LHCN-M2 (cell line): ENCODE measurements at regions not wholly inside any gene's neighbourhood (a gene's known extent, or its start where the extent isn't known, plus 50 kb on each side); places are given as distances from the start of the nearest gene placed in this dataset.

Experiments used
- DNase-seq: peaks from one replicate; pipeline ENCODE4 v3.0.0-alpha.2; 2012; ENCODE audit warnings: low read depth

DNA sequence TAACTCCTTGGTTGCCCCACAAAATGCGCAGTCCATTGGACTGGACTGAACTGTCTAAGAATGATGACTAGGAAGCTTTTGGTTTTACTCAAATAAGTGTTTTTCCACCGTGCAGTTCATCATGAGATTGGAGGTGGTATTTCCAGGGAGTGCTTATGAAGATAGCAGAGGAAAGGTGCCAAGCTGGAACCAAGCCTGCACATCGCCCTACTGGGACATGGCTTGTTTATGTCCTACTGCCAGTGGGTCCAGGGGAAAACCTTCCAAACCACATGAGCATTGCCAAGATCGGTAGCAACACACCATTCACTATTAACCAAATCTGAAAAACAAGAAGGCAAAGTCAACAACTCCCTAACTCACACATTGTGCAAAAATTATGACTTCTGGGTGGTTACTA, 54.7 kb upstream of the DSCAM start:
- no peak for DNase-seq

DNA sequence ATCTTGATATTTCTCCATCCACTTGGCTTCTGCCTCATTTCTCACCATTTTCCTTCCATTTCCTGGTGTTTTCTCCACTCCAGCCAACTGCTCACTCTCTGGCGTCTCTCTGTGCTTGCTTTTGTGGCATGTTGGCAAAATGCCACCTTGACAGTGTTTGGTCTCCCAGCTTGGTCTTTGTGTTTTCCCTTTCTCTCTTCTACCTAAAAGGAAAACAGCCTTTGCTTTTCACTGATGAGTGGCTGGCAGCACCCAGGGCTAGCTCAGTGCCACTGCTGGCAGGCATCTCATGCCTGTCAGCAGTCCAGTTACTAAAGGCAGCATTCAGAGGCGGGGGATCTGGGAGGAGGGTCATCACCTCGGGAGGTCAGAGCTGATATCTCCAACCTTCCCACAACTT, 55.3 kb upstream of the DSCAM start:
- no peak for DNase-seq

DNA sequence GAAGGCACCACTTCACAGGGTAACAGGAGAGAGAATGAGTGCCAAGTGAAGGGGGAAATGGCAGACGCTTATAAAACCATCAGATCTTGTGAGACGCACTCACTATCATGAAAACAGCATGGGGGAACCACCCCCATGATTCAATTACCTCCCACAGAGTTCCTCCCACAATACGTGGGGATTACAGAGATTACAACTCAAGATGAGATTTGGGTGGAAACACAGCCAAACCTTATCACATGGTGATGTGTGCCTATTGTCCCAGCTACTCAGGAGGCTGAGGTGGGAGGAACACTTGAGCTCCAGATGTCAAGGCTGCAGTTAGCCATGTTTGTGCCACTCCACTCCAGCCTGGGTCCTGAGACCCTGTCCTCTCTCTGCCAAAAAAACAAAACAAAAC, 56.0 kb upstream of the DSCAM start:
- DNase-seq = no peak

DNA sequence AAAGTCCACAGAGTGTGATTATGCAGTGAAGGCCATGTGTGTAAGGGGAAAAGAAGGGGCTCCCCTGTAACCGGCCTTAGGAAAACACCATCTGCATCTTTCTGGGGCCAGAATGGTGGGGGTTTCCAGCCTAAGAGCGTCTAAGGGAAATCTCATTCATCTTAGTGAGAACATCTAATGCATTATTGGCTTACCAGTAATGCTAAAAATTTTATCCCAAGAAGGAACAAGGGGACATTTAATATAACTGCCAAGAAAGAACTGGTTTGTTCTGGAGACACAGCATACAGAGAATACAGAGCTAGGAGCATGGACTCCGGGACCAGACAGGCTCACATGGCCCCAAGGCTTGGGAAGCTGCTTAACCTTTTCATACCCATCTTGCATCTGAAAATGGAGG, 58.3 kb upstream of the DSCAM start:
- DNase-seq = no peak

DNA sequence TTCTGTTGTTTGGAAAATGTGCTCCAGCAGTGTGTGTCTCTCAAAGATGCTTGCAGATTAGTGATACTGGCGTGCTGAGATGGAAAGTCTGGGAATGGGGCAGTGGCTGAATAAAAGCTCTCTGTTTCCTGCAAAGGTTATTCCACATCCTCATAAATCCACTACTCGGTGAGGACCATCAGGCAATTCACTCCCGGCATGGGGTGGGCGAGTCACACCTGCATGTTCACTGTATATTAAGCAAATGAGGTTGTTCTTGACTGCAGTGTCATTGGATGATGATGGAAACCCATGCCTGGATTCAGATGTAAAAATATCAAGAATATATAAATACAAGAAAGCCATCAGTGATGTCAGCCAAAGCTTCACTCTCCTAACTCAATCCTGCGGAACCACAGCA, 65.4 kb upstream of the DSCAM start:
- no peak for DNase-seq

DNA sequence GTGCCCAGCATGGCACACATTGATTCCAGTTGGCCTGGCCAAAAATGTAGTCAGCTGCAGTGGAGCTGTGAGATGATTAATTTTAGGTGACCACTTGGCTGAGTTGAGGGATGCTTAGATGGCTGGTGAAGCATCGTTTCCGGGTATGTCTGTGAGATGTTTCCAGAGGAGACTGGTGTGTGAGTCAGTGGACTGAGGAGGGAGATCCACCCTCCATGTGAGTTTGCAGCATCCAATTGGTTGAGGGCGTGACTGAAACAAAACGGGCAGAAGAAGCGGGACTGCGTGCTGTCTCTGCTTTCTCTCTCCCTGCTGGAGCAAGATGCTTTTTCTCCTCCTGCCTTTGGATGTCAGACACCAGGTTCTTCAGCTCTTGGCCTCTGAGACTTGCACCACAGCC, 68.2 kb upstream of the DSCAM start:
- no peak for DNase-seq

DNA sequence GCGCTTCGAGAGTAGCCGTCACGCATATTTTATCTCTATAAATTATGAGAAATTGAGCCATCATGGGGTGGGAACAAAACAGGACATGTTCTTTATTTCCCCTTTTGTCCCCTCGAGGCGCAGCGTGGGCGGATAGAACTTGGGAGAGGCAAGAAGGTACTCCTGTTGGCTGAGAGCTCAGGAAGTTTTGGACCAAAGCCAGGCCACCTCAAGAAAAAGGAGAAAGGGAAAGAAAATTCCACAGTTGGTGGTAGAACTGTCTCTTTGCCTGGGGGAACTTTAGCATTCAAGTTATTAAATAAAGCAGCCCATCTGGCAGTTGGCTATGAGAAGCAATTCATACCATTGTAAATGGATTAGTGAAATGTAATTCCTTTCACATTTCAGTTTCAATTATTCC, 76.4 kb upstream of the DSCAM start:
- no peak for DNase-seq

DNA sequence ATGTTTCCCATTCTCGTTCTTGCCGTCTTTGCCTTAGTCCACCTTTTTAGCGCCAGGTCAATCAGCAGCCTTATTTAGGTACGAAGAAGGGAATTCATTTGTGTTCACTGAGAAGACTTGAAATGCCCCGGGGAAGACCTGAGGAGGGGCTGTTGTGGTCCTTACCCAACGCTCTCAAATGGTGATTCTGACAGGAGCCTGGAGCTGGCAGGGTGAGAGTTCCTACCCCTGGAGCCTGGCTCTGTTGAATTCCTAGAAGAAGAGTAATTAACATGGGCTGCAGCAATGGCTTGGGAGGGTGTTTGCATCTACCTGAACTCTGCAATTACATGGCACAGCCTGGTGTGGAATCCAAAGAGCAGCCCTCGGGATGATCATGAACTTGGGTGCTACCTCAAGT, 76.9 kb upstream of the DSCAM start:
- DNase-seq = no peak

DNA sequence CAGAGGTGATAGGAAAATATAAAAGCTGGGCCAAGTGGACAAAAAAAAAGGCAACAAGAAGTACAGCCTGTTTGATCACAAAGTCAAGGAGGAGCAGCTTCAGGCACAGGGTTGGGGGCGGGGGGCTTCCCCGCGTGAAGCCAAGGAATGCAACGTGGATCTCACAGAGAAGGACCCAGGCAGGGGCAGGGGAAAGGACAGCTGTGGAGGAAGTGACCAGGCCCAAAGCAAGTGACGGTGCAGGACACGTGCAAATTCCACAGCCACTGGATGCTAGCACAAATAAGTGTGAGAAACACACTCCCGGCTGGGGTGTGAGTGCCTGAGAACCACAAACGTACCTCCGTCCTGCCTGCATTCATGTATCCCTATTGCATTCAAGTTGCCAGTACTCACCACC, 77.7 kb upstream of the DSCAM start:
- DNase-seq = no peak

DNA sequence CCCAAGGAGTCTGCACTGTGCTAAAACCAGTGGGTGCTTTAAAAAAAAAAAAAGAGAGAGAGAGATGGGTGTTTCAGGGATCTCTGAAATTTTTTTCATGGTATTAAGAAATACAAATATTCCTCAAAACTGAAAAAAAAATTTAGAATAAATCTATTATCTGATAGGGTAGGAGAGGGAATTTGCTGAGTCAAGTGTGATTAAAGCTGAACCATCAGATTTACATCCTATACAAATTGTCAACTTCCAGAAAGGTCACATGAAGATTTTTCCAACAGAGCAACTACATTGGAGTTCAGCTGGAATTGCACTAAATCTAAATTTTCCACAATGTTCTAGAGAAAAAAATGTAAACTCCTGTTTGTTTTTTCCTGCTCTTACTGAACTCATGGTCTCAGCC, 79.3 kb upstream of the DSCAM start:
- no peak for DNase-seq

DNA sequence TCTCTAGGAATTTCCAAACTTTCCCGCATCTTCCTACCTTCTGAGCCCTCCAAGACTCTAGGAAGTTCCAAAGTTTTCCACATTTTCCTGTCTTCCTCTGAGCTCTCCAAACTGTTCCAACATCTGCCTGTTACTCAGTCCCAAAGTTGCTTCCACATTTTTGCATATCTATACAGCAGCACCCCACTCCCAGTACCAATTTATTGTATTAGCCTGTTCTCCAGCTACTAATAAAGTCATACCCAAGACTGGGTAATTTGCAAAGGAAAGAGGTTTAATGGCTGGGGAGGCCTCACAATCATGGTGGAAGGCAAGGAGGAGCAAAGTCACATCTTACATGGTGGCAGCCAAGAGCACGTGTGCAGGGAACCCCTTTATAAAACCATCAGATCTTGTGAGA, 82.9 kb upstream of the DSCAM start:
- DNase-seq = no peak

DNA sequence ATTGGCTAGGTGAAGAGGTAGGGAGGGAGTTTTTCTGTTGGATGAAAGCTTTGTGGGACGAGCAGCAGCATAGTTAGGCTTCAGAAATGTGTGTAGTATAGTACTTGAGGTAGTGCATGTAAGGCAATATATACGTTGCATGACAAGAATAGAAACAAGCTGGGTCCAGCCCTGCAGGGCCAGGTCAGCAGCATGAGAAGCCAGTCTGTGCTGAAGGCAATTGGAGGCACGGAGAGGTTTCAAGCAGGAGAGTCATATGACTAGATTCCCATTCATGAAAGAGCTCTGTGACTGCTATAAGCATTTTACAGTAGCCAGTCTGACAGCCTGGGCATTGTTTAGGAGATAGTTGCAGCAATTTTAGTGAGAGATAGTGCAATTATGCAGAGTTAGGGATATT, 84.2 kb upstream of the DSCAM start:
- DNase-seq = no peak

DNA sequence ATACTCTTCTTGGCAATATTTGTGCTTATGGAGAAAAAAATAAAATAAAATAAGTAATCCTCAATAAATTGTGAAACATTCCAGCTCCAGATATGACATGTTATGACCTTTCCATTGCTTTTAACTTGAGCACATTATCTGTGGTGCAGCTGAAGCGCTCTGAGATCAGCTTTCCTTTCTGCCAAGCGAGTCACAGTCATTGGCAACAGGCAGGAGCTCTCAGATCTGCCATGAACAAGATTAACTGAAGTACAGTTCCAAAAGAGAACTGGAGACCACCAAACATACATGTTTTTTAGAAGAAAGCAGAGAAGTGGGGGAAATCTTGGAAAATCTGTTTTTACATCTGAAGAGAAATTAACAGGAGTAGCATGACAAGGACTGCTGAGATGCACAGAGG, 89.2 kb upstream of the DSCAM start:
- no peak for DNase-seq

DNA sequence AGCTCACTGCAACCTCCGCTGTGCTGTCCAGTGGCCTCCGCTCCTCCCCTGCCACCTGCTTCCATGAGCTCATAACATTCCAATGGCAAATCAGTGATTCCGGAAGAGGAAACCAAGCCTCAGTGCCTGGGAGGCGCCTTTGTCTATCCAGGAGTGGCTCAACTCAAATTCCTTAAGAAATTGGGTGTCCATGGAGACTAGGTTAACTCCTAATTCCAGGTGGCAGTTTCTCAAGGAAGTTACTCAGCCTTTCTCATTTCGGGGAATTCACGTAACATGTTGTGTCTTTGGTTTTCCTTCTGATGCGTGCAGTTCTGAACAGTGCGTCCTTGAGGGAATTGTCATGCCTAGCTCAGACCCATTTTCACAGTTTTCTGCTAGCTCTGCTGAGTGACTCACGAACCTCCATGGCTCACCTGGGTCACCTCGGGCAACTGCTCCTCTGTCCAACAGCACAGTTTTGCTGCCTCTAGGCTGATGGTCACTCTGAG, 89.9 kb upstream of the DSCAM start:
- no peak for DNase-seq

DNA sequence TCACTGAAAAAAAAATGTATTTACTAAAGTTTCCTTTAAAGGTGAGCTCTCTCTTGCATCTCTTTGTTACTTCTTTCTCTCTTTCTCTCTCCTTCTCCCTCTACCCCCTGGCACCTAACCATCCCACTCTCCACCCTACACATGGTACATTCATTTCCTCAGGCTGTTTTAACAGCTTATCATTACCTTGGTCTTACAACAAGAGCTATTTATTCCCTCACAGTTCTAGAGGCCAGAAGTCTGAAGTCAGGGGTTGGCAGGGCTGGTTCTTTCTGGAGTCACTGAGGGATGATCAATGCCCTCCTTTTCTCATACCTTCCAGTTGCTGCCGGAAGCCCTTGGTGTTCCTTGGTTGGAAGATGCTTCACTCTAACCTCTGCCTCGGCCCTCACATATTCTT, 91.1 kb upstream of the DSCAM start:
- DNase-seq = no peak

DNA sequence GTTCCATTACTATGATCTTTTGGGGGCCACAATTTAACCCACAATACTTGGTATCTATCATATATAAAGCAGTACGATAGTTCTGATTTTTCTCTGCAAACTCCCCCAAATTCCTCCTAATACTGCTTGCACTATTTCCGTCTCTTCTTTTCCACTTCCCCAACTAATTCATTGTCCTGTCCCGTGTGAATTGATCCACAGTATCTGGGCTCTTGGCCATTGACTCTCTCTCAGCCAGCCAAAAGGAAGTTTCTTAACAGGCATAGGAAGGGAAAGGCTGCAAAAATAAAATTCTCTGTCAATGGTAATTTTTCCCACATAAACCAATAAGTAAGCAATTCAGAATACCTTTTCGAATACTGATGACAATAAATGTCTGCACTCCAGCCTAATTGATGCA, 91.7 kb upstream of the DSCAM start:
- no peak for DNase-seq

DNA sequence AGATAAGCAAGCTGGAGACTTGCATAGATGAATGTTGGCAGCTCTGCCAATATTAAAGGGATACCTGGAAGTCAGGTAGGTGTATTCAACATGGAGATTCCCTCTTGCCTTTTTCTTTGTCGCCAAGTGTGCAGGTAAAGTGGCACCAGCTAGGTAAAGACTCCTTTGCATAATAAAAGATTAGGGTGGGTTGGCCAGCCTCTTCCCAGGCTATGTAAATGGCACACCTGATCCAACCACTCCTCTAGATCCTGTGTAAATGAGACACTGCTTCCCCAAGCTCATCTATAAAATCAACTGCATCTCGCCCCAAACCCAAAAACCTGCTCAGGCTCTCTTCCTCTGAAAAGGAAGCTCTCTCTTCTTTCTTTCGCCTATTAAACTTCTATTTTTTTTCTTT, 100.8 kb upstream of the DSCAM start:
- DNase-seq = no peak

DNA sequence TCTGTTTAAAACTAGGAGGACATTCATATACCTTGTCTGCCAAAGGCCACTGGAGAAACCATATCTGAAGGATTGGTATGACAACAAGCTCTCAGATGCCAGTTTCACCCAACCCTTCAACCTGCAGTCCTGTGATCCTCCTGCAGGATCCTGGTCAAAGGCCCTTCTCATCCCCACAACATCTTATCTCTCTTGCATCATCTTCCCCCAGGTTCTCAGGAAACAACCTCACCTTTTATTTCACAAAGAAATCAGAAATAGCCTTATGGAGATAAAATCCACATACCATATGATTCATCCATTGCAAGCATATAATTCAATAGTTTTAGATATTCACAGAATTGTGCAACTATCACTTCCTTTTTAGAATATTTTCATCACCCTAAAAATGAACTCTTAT, 104.0 kb upstream of the DSCAM start:
- no peak for DNase-seq

DNA sequence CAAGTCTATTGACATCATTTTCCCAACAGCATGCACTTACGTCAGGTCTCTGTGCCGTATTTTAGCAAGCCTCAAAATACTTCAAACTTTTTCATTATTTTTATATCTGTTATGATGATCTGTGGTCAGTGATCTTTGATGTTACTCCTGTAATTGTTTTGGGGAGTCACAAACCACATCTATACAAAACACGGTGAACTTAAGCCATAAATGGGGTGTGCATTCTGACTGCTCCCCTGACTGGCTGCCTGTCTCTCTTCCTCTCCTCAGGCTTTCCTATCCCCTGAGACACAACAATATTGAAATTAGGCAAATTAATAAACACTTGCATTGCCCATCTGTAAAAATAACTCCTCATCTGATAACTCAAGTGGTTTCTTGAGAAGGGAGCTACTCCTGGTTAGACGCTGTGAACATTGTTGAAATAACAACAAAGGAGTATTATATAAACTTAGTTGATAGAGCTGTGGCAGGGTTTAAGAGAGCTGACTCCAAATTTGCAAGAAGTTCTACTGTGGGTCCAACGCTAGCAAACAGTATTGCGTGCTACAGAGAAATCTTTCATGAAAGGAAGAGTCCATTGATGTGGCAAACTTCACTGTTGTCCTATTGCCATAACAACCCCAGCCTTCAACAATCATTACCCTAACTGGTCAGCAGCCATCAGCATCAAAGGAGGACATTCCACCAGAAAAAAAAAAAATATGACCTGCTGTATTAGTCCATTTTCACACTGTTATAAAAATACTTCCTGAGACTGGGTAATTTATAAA, 105.8 kb upstream of the DSCAM start:
- no peak for DNase-seq

DNA sequence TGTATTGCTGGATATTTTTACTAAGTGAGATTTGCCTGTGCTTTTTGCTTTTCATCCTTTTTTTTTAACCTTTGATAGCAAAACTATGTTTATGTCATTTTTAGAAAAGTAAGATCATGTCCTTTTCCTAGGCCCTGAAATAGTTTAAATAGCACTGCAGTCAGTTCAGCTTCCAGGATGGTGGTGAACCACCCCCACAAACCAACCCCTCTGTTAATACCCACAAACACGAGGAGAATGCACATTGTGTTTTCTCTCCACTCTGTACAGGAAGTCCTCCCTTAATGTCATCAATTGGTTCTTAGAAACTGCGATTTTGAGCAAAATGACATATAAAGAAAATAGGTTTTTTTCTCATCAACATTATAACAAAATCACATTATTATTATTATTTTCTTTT, 117.7 kb upstream of the DSCAM start:
- no peak for DNase-seq

DNA sequence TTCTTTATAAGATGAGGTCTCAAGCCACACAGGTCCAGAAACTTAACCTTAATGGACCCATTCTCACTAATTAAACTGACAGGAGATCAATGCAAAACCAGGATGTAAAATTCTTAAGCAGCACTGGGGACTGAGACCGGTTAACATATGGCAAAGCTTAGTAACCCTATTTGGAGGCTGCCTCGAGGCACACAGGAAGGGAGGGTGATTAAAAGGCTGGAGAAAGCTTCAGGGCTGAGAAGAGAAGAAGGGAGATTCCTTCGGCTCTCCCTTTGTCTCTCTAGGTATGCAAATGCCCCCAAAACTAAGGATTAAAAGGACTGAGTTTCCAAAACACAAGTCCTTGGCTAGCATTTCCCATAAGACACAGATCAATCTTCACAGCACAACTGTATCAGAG, 120.8 kb upstream of the DSCAM start:
- DNase-seq = no peak

DNA sequence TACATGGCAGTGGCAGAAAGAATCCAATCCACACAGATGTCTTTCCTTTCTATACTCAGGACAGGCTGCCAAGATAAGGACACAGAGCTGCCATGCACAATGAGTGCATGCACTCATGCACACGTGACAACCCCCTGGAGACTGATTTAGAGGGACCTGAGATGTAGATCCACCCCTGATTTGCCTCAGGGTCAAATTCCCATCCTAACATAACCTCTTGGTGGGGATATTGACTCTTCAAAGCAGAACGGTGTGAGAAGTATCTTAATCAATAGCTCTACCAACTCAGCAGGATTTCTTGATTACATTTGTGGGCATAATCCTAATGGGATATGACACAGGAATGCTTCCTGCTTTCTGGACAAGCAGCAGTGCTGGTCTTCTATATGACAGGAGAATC, 125.2 kb upstream of the DSCAM start:
- DNase-seq = no peak

DNA sequence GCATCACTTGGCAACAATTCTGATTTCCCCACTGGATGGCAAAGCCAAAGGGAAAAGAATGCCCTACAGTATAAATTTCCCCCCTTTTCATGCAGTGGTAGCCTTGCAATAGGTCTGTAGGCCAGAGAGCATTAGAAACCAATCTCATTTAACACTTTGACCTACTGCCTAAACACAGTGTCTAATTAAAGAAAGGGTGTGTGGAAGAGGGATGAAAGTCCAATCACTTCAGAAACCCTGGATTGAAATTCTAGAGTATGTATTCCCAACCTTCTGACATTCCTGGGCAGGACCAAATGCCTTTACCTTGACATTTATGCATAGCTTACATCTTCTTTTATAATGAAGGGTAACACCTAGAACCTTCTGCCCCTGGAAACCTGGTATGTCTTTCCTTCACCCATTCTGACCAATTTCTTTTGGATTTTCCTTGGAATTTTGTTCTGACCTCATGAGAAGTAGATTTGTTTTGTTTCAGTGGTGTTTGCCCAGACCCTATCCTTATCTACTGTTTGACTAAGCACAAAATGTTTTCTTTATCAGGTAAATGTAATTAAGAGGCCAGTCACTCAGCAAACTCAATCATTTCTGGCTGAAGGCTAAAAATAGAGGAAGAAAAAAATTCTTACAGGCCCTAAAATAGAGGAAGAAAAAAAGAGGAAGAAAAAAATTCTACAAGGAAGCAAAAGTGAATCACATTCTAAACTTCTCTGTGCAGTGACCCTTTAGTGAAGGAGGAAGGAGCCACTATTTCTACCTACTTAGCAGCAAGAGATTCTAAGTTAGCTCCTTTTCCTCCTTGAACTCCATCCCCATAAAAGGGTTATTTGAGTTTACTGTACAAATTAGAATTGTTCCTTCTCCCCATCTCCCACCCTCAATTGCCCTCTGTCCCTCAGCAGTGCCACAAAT, 129.5 kb upstream of the DSCAM start:
- DNase-seq = no peak
